Heart left ventricle (tissue), 13 donors: ENCODE measurements at regions not wholly inside any gene's neighbourhood (a gene's known extent, or its start where the extent isn't known, plus 50 kb on each side); places are given as distances from the start of the nearest gene placed in this dataset.

Experiments used
- CTCF ChIP-seq, 12 donors: fragments of 200-600 bp; sonication (generic) in 4 of 12; IDR thresholded peaks; one replicate each; pipeline versions ENCODE4 v1.5.0 to v1.8.0; 2018 to 2022; ENCODE audit warnings: antibody characterized with exemption in 12 of 12, mild to moderate bottlenecking in 5 of 12
- POLR2A ChIP-seq, 2 donors: fragments of 450-650 bp; IDR thresholded peaks; one replicate each; pipeline ENCODE4 v1.6.1; 2017; ENCODE audit warnings: antibody characterized with exemption in 2 of 2, mild to moderate bottlenecking in 2 of 2, moderate library complexity in 2 of 2
- donor health status: ischemic (EF 13 %, LVEDD 7.1; RV severe dilation, severe dysfunction).
- donor health status: DM: no; HTN: yes; CAD: no.
- donor health status: DM: no; HTN: no; CAD: no.
- donor health status: ischemic (EF 25% LVEDD 6.9; RV normal size, moderate dysfunction).
- donor health status: ischemic (EF 25% LVEDD 5.7; RV mildly dilated, moderate dysfunction).
- donor health status: ischemic (EF 35%, LVEDD 5.7; RV mildly dilated, moderate dysfunction).
- donor health status: nonischemic (EF 11% LVEDD 7.7; RV severe dilation, severe dysfunction).
- donor health status: DM: yes; HTN: yes; CAD: no.
- donor health status: PGD.
- donor health status: ischemic (EF 29% LVEDD 5.4; RV normal size, mild dysfunction).
- donor health status: nonischemic (EF 23%, LVEDD 6.1; RV moderate dilation, normal function).

- TF ChIP-seq CTCF (IDR thresholded peaks at IDR 0.05) (no peak), POLR2A (IDR thresholded peaks at IDR 0.05) (no peak)
These were observed 177.4 kb upstream of the CRBN start for GRCh38 chr3:3356846-3357245.
